ENCODE measurements at regions not wholly inside any gene's neighbourhood (a gene's known extent, or its start where the extent isn't known, plus 50 kb on each side); places are given as distances from the start of the nearest gene placed in this dataset.

- no peak for DNase-seq (ENCODE audit: low read depth in 3 of 3, low spot score in 2 of 3)
Measured at GRCh38 chr2:226680719-226681118, 118.9 kb downstream of the IRS1 start.

- no peak for DNase-seq (ENCODE audit: low read depth in 3 of 3, low spot score in 2 of 3)
Measured at GRCh38 chr2:226679389-226680065, 120.1 kb downstream of the IRS1 start.

- DNase-seq (ENCODE audit: low read depth in 3 of 3, low spot score in 2 of 3), result no peak
Measured at GRCh38 chr2:226678422-226678821, 121.2 kb downstream of the IRS1 start.

- DNase-seq (ENCODE audit: low read depth in 3 of 3, low spot score in 2 of 3), result no peak
Measured at GRCh38 chr2:226677080-226677479, 122.5 kb downstream of the IRS1 start.

- DNase-seq (ENCODE audit: low read depth in 3 of 3, low spot score in 2 of 3), result no peak
Measured at GRCh38 chr2:226676618-226677017, 123.0 kb downstream of the IRS1 start.

GRCh38 chr2:226674123-226674522, 125.5 kb downstream of the IRS1 start:
- no peak for DNase-seq (ENCODE audit: low read depth in 3 of 3, low spot score in 2 of 3)

GRCh38 chr2:226673314-226673723, 126.3 kb downstream of the IRS1 start:
- no peak for DNase-seq (ENCODE audit: low read depth in 3 of 3, low spot score in 2 of 3)

- DNase-seq (ENCODE audit: low read depth in 3 of 3, low spot score in 2 of 3), result no peak
Measured at GRCh38 chr2:226671141-226671676, 128.4 kb downstream of the IRS1 start.

GRCh38 chr2:226669905-226670304, 129.7 kb downstream of the IRS1 start:
- no peak for DNase-seq (ENCODE audit: low read depth in 3 of 3, low spot score in 2 of 3)

GRCh38 chr2:226669249-226669648, 130.4 kb downstream of the IRS1 start:
- no peak for DNase-seq (ENCODE audit: low read depth in 3 of 3, low spot score in 2 of 3)

GRCh38 chr2:226667736-226668135, 131.9 kb downstream of the IRS1 start:
- DNase-seq (ENCODE audit: low read depth in 3 of 3, low spot score in 2 of 3), result no peak

- DNase-seq (ENCODE audit: low read depth in 3 of 3, low spot score in 2 of 3), result no peak
Measured at GRCh38 chr2:226665306-226665831, 134.3 kb downstream of the IRS1 start.

- DNase-seq (ENCODE audit: low read depth in 3 of 3, low spot score in 2 of 3), result no peak
Measured at GRCh38 chr2:226664661-226665060, 135.0 kb downstream of the IRS1 start.

GRCh38 chr2:226664140-226664539, 135.5 kb downstream of the IRS1 start:
- no peak for DNase-seq (ENCODE audit: low read depth in 3 of 3, low spot score in 2 of 3)

GRCh38 chr2:226661789-226662545, 137.7 kb downstream of the IRS1 start:
- DNase-seq (ENCODE audit: low read depth in 3 of 3, low spot score in 2 of 3), result peak in 1 of 3 donors; percentile 23

- no peak for DNase-seq (ENCODE audit: low read depth in 3 of 3, low spot score in 2 of 3)
Measured at GRCh38 chr2:226660526-226660925, 139.1 kb downstream of the IRS1 start.

GRCh38 chr2:226660124-226660523, 139.5 kb downstream of the IRS1 start:
- no peak for DNase-seq (ENCODE audit: low read depth in 3 of 3, low spot score in 2 of 3)

GRCh38 chr2:226659410-226659809, 140.2 kb downstream of the IRS1 start:
- DNase-seq (ENCODE audit: low read depth in 3 of 3, low spot score in 2 of 3), result no peak

- DNase-seq (ENCODE audit: low read depth in 3 of 3, low spot score in 2 of 3), result no peak
Measured at GRCh38 chr2:226658555-226658954, 141.1 kb downstream of the IRS1 start.

GRCh38 chr2:226657340-226658053, 142.1 kb downstream of the IRS1 start:
- no peak for DNase-seq (ENCODE audit: low read depth in 3 of 3, low spot score in 2 of 3)

GRCh38 chr2:226656367-226656766, 143.3 kb downstream of the IRS1 start:
- no peak for DNase-seq (ENCODE audit: low read depth in 3 of 3, low spot score in 2 of 3)
